HepG2 (cell line): ENCODE measurements at regions not wholly inside any gene's neighbourhood (a gene's known extent, or its start where the extent isn't known, plus 50 kb on each side); places are given as distances from the start of the nearest gene placed in this dataset.

Source experiments
- ATAC-seq: fragments of 200-7000 bp; cut with Tn5 transposase; 3 replicates; pipeline ENCODE4 v1.9.1; 2020; ENCODE audit warnings: mild to moderate bottlenecking, moderate library complexity
- BruUV-seq: library from RNA; stranded (reverse); fragments of 400-500 nt; replicated peaks from 2 replicates; lab custom pipeline; 2021; lab: Mats Ljungman, UMichigan
- CTCF ChIA-PET: fragments of 300-600 bp; formaldehyde crosslinking; extraction: SDS; loops from one replicate; lab custom pipeline; 2021; ENCODE audit warnings: low total read pairs, inconsistent platforms, low intra/inter-chr PET ratio; lab: Yijun Ruan, JAX
- POLR2A ChIA-PET: fragments of 350-600 bp; sonication (Branson Sonifier 250); formaldehyde crosslinking; loops from one replicate; lab custom pipeline; 2020; ENCODE audit warnings: antibody characterized with exemption, inconsistent platforms; lab: Yijun Ruan, JAX
- DNase-seq: peaks from one replicate; pipeline ENCODE4 v3.0.0-alpha.2; 2015; ENCODE audit warnings: low spot score
- FAIRE-seq: peaks from 3 replicates; lab custom pipeline; 2011; peaks lifted over from hg19 to GRCh38; lab: Jason Lieb, UNC
- H2AFZ ChIP-seq: one replicate; pipeline ENCODE4 v1.6.1; 2011; ENCODE audit warnings: low read length, inconsistent platforms
- H3K27ac ChIP-seq: fragments of 300-600 bp; 3 replicates; pipeline ENCODE4 v1.8.0; 2011; ENCODE audit warnings: mixed run types, mild to moderate bottlenecking, mixed read lengths, low read length, inconsistent platforms; ENCODE audit not compliant: insufficient read depth; ENCODE audit errors: extremely low read length
- H3K27me3 ChIP-seq, 2 experiments: fragments of 200-600 bp in 1 of 2; 2 replicates in 1 of 2; 3 replicates in 1 of 2; pipeline versions ENCODE4 v1.6.0 to v1.8.0; 2011; ENCODE audit warnings: low read length in 2 of 2, mild to moderate bottlenecking in 2 of 2, moderate library complexity in 2 of 2, inconsistent platforms in 1 of 2; ENCODE audit not compliant: insufficient read depth in 2 of 2, control insufficient read depth in 1 of 2
- H3K36me3 ChIP-seq, 2 experiments: fragments of 200-600 bp in 1 of 2; replicated peaks in 1 of 2; 2 replicates in 1 of 2; 3 replicates in 1 of 2; pipeline versions ENCODE4 v1.5.1 to v1.8.0; 2011; ENCODE audit warnings: low read length in 2 of 2, inconsistent platforms in 1 of 2; ENCODE audit not compliant: insufficient read depth in 2 of 2, control insufficient read depth in 1 of 2
- H3K4me1 ChIP-seq: 2 replicates; pipeline ENCODE4 v1.5.1; 2012; ENCODE audit warnings: low read length, inconsistent platforms; ENCODE audit not compliant: insufficient read depth
- H3K4me2 ChIP-seq: 2 replicates; pipeline ENCODE4 v1.6.0; 2011; ENCODE audit warnings: low read depth, low read length, inconsistent platforms
- H3K4me3 ChIP-seq, 3 experiments: fragments of 200-600 bp in 1 of 3; sonication (generic), shearing (Covaris generic) in 1 of 3; replicated peaks in 1 of 3; 2 replicates each; pipeline ENCODE4 v1.5.1; 2011 to 2016; ENCODE audit warnings: low read length in 3 of 3, inconsistent platforms in 2 of 3, low read depth in 2 of 3, mild to moderate bottlenecking in 2 of 3, control low read depth in 1 of 3, mixed read lengths in 1 of 3; ENCODE audit not compliant: insufficient read depth in 1 of 3
- H3K79me2 ChIP-seq: one replicate; pipeline ENCODE4 v1.6.1; 2011; ENCODE audit warnings: low read length, inconsistent platforms; ENCODE audit not compliant: insufficient read depth
- H3K9ac ChIP-seq: 2 replicates; pipeline ENCODE4 v1.6.0; 2011; ENCODE audit warnings: mild to moderate bottlenecking, low read depth, low read length, inconsistent platforms; ENCODE audit not compliant: insufficient read depth
- H3K9me3 ChIP-seq: 2 replicates; pipeline ENCODE4 v1.5.1; 2012; ENCODE audit warnings: mild to moderate bottlenecking, low read length
- H4K20me1 ChIP-seq: 2 replicates; pipeline ENCODE4 v1.6.0; 2011; ENCODE audit warnings: inconsistent platforms, mild to moderate bottlenecking, low read length, moderate library complexity; ENCODE audit not compliant: insufficient read depth
- ZNF232 ChIP-seq: sonication (generic); formaldehyde crosslinking; IDR thresholded peaks from 2 replicates; pipeline ENCODE4 v1.4.0; 2020; ENCODE audit warnings: missing genetic modification reagents, borderline replicate concordance
- WGBS: methylation state at CpG from one replicate; pipeline ENCODE4 v1.1.6; 2017; ENCODE audit warnings: low lambda C conversion rate; 5-methylcytosine and 5-hydroxymethylcytosine counted together
- in situ Hi-C: cut with HindIII; loops from 2 replicates; pipeline ENCODE4 v1.10.0; 2017; ENCODE audit warnings: low pct_unique_long_range_greater_than_20kb; ENCODE audit not compliant: extremely low pct_ligation_motif_present
- intact Hi-C: fragments of 100-400 bp; cut with micrococcal nuclease; formaldehyde crosslinking; loops from one replicate; pipeline ENCODE4 v1.10.0; 2022; ENCODE audit not compliant: unreplicated experiment
- TF ChIP-seq, protein P1 (sequence below): sonication (generic); formaldehyde crosslinking; IDR thresholded peaks from 2 replicates; pipeline ENCODE4 v1.4.0; 2020; ENCODE audit warnings: mild to moderate bottlenecking, missing genetic modification reagents
- TF ChIP-seq, protein P2 (sequence below): sonication (generic); IDR thresholded peaks from 2 replicates; pipeline ENCODE4 v1.6.1; 2016; ENCODE audit warnings: low read depth, borderline replicate concordance
- TF ChIP-seq, protein P3 (sequence below): sonication (generic); formaldehyde crosslinking; IDR thresholded peaks from 2 replicates; pipeline ENCODE4 v1.4.0; 2020; ENCODE audit warnings: missing genetic modification reagents

DNA sequence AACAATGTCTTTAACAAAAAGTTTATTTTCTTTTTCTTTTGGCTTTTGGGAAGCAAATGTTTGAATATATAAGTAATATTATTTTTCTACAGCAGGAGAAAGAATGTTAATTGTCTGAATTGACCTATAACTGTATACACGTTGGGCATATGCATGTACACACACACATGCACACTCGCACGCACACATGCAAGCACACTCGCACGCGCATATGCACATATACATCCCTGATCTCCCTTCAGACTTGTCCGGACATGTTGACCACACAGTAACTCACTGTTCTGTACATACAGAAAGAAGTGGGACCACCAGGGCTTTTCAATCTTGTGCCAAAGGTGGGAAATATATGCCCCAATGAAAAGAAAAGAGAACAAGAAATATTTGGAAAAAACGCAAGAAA is 245.1 kb upstream of the APCDD1 start:
- no peak for FAIRE-seq
- Histone ChIP-seq H3K4me2 (no peak overlapping the region), H3K9ac (no peak overlapping the region), H3K4me3 (no peak overlapping the region), H3K79me2 (no peaks in the 10 kb centered on the region), H3K27me3 (no peaks in the 10 kb centered on the region; a peak in 1 of 5 replicates), H3K27ac (no peak overlapping the region), H3K4me1 (no peaks in the 10 kb centered on the region), H3K36me3 (no peaks in the 10 kb centered on the region), H3K9me3 (no peaks in the 10 kb centered on the region), H4K20me1 (no peaks in the 10 kb centered on the region), H2AFZ (no peak overlapping the region)
- BruUV-seq = no TSS peak
- no peak for ATAC-seq
- ChIA-PET CTCF (no interaction called here), POLR2A (no interaction called here)
- no peak for DNase-seq
- 92% methylated on average over 8 of the region's 8 CpGs for WGBS
- in situ Hi-C loops = no loop called here
- intact Hi-C loops = no loop called here
- no peak for TF ChIP-seq ZNF232
- TF ChIP-seq, protein P1, sequence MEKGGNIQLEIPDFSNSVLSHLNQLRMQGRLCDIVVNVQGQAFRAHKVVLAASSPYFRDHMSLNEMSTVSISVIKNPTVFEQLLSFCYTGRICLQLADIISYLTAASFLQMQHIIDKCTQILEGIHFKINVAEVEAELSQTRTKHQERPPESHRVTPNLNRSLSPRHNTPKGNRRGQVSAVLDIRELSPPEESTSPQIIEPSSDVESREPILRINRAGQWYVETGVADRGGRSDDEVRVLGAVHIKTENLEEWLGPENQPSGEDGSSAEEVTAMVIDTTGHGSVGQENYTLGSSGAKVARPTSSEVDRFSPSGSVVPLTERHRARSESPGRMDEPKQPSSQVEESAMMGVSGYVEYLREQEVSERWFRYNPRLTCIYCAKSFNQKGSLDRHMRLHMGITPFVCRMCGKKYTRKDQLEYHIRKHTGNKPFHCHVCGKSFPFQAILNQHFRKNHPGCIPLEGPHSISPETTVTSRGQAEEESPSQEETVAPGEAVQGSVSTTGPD (CRISPR knock-in tag) = no peak
- TF ChIP-seq, protein P2, sequence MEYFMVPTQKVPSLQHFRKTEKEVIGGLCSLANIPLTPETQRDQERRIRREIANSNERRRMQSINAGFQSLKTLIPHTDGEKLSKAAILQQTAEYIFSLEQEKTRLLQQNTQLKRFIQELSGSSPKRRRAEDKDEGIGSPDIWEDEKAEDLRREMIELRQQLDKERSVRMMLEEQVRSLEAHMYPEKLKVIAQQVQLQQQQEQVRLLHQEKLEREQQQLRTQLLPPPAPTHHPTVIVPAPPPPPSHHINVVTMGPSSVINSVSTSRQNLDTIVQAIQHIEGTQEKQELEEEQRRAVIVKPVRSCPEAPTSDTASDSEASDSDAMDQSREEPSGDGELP = no peak
- TF ChIP-seq, protein P3, sequence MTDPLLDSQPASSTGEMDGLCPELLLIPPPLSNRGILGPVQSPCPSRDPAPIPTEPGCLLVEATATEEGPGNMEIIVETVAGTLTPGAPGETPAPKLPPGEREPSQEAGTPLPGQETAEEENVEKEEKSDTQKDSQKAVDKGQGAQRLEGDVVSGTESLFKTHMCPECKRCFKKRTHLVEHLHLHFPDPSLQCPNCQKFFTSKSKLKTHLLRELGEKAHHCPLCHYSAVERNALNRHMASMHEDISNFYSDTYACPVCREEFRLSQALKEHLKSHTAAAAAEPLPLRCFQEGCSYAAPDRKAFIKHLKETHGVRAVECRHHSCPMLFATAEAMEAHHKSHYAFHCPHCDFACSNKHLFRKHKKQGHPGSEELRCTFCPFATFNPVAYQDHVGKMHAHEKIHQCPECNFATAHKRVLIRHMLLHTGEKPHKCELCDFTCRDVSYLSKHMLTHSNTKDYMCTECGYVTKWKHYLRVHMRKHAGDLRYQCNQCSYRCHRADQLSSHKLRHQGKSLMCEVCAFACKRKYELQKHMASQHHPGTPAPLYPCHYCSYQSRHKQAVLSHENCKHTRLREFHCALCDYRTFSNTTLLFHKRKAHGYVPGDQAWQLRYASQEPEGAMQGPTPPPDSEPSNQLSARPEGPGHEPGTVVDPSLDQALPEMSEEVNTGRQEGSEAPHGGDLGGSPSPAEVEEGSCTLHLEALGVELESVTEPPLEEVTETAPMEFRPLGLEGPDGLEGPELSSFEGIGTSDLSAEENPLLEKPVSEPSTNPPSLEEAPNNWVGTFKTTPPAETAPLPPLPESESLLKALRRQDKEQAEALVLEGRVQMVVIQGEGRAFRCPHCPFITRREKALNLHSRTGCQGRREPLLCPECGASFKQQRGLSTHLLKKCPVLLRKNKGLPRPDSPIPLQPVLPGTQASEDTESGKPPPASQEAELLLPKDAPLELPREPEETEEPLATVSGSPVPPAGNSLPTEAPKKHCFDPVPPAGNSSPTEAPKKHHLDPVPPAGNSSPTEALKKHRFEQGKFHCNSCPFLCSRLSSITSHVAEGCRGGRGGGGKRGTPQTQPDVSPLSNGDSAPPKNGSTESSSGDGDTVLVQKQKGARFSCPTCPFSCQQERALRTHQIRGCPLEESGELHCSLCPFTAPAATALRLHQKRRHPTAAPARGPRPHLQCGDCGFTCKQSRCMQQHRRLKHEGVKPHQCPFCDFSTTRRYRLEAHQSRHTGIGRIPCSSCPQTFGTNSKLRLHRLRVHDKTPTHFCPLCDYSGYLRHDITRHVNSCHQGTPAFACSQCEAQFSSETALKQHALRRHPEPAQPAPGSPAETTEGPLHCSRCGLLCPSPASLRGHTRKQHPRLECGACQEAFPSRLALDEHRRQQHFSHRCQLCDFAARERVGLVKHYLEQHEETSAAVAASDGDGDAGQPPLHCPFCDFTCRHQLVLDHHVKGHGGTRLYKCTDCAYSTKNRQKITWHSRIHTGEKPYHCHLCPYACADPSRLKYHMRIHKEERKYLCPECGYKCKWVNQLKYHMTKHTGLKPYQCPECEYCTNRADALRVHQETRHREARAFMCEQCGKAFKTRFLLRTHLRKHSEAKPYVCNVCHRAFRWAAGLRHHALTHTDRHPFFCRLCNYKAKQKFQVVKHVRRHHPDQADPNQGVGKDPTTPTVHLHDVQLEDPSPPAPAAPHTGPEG (CRISPR knock-in tag) = no peak
